ENCODE measurements at regions not wholly inside any gene's neighbourhood (a gene's known extent, or its start where the extent isn't known, plus 50 kb on each side); places are given as distances from the start of the nearest gene placed in this dataset.
"Not testable (repeated sequence)": the region's sequence is repeated elsewhere in the genome, so short reads cannot be mapped to it uniquely, and the experiment has no call there.

DNA sequence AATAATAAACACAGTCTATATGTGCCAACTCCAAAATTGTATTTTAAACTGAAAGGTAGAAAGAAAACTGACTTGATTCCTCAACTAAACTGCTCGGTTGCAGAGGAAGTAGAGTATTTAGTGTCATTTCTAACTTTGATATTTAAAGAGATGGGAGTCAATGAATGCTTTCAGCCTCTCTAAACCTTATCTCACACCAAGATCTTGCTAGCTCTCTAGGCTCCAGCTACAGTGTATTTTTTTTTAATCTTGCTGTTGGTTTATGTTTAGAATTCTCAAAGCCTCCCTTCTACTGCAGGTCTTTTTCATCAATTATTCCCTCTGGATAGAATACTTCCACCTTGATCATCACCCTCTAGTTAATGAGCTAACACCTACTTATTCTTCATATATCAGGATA lies 419.4 kb upstream of the ZNF462 start:
- DNase-seq (ENCODE audit: low read depth) = no peak

- DNase-seq (ENCODE audit: low read depth) = no peak
Measured at GRCh38 chr9:106445107-106445506, 417.9 kb upstream of the ZNF462 start.

- DNase-seq (ENCODE audit: low read depth) = no peak
Measured at GRCh38 chr9:106449336-106449927, 413.5 kb upstream of the ZNF462 start.

GRCh38 chr9:106450549-106450948 lies 412.4 kb upstream of the ZNF462 start:
- no peak for DNase-seq (ENCODE audit: low read depth)

DNA sequence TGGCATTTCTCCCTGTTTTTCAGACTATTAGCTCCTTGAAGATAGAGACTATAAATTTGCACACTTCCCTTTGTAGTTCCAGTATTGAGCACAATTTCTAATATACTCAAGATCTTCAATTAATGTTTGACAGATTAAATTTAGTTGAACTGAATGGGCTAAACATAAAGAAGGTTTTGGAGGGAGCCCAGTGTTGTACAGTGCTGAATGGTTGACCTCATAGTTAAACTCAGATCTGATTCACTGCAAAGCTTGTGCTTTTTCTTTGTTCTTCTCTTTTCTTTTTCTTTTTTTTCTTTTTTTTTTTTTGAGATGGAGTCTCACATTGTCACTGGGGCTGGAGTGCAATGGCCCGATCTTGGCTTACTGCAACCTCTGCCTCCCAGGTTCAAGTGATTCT lies 411.7 kb upstream of the ZNF462 start:
- no peak for DNase-seq (ENCODE audit: low read depth)

DNA sequence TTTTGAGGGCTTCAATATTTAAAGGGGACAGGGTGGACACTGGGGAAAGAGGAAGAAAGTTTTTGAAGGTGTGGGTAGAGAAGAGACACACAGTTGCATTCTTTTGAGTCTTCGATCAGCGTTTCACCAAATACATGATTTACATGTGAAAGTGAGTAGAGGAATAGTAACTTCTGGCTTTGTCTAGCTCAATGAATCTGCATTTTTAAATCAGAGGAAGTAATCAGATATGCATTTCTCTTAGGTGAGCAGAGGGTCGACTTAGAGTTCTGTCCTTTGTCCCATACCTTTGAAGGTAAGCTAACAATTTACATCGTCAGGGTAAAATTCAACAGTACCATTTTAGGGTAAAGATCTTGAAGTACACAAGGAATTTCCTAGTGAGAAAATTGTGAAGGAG lies 406.4 kb upstream of the ZNF462 start:
- DNase-seq (ENCODE audit: low read depth) = no peak

- DNase-seq (ENCODE audit: low read depth) = no peak
Measured at GRCh38 chr9:106467113-106467864, 395.7 kb upstream of the ZNF462 start.

DNA sequence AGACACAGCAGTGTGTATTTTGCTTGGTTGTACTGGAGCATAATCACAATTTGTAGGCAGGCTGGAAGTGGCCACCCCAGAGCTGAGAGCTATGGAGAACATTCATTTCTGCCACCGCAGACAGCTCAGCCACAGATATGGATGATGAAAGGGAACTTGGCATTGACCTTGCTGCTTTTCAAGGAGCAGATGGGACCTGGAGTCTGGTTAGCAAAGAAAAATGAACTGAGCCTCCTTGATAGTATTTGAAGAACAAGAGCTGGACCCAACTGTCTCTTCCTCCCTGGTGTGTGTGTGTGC lies 395.2 kb upstream of the ZNF462 start:
- no peak for DNase-seq (ENCODE audit: low read depth)

DNA sequence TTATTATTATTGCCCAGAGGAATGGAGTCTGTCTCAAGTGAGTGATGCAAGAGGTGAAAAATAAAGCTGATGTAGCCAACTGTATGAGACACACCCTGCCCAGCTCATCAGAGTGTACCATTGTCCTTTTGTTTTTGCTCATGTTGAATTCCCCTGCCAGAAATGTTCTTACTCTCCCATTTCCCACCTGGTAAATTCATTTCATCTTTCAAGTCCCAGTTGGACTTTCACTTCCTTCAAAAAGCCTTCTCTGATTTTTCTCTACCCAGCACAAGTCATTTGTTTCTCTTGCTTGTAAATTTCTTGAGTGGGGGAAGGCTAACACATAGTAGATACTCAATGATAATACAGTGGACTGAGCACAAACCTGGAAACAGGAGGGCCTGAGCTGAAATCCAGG lies 394.5 kb upstream of the ZNF462 start:
- DNase-seq (ENCODE audit: low read depth) = no peak

DNA sequence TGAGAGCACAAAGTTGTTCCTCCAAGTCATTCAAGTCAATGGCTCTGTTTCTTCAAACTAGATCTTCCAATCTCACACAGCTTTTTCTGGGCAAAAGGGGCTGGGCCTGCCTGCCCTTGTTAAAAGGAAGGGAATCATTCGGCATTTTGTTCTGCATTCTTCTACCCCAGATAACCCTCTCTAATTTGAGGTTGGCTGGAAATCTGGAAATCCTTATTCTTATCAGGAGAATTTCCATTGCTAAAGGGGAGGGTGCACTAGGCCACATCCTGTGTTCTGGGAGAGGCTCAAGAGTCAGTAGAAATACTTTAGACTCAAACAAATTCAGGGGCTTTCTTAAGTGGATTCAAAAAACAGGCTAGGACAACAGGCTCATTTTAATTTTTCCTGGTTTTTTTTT lies 384.7 kb upstream of the ZNF462 start:
- no peak for DNase-seq (ENCODE audit: low read depth)

DNA sequence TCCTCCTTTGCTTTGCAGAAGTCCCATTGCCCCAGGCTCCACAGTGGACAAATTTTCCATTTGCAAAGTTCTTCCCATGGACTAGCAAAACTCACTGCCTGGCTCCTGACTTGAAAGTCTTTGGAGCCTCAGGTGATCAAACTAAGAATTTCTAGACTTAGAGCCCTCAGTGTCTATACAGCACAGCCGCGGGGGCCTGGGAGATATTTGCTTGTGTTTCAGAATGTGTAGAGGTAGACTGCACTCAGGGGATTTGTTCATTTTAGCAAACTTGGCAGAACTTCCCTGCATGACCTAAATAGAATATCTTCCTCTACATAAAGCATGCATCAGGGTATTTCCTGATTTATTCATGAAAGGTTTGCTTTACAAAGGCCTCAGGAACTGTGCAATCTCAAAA lies 384.2 kb upstream of the ZNF462 start:
- DNase-seq (ENCODE audit: low read depth) = no peak

DNA sequence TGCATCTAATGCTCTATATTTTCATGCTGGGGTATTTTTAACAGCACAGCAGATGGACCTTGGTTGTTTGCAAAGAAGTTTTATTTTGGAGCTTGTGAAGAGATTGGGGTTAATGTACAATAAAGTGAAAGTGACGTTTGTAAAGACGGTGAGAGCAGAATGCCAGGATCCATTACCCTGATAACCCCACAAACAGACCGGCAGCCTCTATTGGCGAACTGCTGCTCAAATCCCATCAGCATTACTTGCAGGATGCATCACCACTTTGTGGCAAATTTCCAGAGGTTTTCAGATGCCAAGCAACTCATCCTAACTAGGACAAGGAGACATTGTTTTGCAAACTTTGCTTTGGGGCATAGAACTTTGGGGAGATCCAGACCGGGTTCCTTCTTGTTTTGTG lies 383.3 kb upstream of the ZNF462 start:
- DNase-seq (ENCODE audit: low read depth) = no peak

DNA sequence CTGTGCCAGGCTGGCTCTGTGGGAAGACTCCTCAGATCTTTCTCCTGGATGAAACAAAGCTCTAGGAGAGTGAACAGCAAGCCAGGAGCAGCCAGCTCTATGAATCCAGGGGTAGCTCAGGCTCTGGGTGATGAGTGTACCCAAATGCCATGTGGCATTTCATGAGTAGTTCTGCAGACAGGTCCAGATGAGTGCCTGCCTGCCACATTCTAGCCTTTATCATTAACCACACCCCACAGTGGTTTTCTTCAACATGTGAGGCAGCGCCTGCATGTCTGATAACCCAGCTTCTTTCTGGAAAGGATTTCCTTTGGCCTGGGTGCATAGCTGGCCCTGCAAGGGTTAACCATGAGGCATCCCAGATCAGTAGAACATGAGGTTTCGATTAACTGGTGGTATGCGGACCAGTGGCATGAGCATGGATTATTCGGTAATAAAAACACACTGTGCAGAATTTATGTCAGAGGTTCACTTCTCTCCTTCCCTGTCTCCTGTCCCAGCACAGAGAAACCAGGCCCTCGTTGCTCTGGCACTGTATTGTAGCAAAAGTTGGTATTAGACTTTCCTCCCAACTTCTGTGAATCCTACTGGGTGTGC lies 381.9 kb upstream of the ZNF462 start:
- DNase-seq (ENCODE audit: low read depth) = no peak

DNA sequence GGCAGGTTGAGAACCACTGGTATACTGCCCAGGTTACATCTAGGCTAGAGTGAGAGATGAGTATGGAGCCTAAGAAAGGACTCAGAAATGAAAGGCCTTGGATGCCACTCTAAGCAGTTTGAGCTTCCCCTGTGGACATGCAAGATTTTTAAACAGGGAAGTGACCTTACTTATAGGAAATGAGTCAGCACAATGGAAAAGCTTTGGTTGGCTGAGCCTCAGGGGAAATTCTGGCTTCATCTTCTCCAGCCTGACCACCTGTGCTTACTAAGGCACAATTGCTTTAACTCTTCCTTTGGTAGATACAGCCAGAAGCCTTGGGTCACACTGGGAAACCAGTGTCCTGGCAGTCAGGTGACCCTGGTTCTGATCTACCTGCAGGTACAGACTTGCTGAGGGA lies 380.2 kb upstream of the ZNF462 start:
- no peak for DNase-seq (ENCODE audit: low read depth)

GRCh38 chr9:106486685-106487084 lies 376.3 kb upstream of the ZNF462 start:
- no peak for DNase-seq (ENCODE audit: low read depth)

- no peak for DNase-seq (ENCODE audit: low read depth)
Measured at GRCh38 chr9:106487266-106487665, 375.7 kb upstream of the ZNF462 start.

GRCh38 chr9:106492126-106492525 lies 370.8 kb upstream of the ZNF462 start:
- DNase-seq (ENCODE audit: low read depth) = not testable (repeated sequence)

GRCh38 chr9:106500171-106500570 lies 362.8 kb upstream of the ZNF462 start:
- DNase-seq (ENCODE audit: low read depth) = no peak

GRCh38 chr9:106501210-106501609 lies 361.8 kb upstream of the ZNF462 start:
- DNase-seq (ENCODE audit: low read depth) = not testable (repeated sequence)

GRCh38 chr9:106502930-106503329 lies 360.0 kb upstream of the ZNF462 start:
- no peak for DNase-seq (ENCODE audit: low read depth)

- no peak for DNase-seq (ENCODE audit: low read depth)
Measured at GRCh38 chr9:106503759-106504158, 359.2 kb upstream of the ZNF462 start.

- DNase-seq (ENCODE audit: low read depth) = no peak
Measured at GRCh38 chr9:106526716-106527204, 336.2 kb upstream of the ZNF462 start.

DNA sequence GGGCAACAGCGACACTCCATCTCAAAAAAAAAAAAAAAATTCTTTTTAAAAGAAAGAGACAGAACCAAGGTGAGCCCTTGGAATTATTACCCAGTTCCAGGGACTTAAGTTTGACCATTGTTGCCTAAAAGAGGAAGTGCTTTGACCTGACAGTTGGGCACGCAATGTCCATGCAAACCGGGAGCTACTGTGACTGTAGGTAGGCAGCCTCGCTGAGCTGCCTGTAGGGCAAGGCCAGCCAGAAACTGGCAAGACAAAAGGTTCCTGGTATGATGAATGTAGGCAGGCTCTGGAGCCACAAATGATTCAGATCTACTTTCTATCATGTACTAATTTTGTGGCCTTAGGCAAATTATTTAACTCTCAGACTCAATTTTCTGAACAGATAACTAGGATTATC lies 334.8 kb upstream of the ZNF462 start:
- no peak for DNase-seq (ENCODE audit: low read depth)

GRCh38 chr9:106529616-106530015 lies 333.4 kb upstream of the ZNF462 start:
- no peak for DNase-seq (ENCODE audit: low read depth)
